H9 (cell line): ENCODE measurements at regions not wholly inside any gene's neighbourhood (a gene's known extent, or its start where the extent isn't known, plus 50 kb on each side); places are given as distances from the start of the nearest gene placed in this dataset.

Experiments used
- DNase-seq: peaks from one replicate; pipeline ENCODE4 v3.0.0-alpha.2; 2017
- H2AFZ ChIP-seq: one replicate; pipeline ENCODE4 v1.6.1; 2013; ENCODE audit warnings: mild to moderate bottlenecking, low read length, control low read depth, moderate library complexity
- H2AK5ac ChIP-seq: 2 replicates; pipeline ENCODE4 v1.6.1; 2013; ENCODE audit warnings: low read length, control low read depth, mixed read lengths; ENCODE audit not compliant: insufficient read length
- H2BK120ac ChIP-seq: one replicate; pipeline ENCODE4 v1.6.1; 2013; ENCODE audit warnings: low read depth, mild to moderate bottlenecking, low read length, control low read depth, inconsistent platforms; ENCODE audit not compliant: poor library complexity, severe bottlenecking
- H2BK12ac ChIP-seq: 2 replicates; pipeline ENCODE4 v1.6.1; 2013; ENCODE audit warnings: low read length, control low read depth, mixed read lengths, low read depth; ENCODE audit not compliant: insufficient read length
- H2BK15ac ChIP-seq: 2 replicates; pipeline ENCODE4 v1.6.1; 2013; ENCODE audit warnings: low read depth, low read length, control low read depth
- H2BK20ac ChIP-seq: one replicate; pipeline ENCODE4 v1.6.1; 2013; ENCODE audit warnings: low read depth, mild to moderate bottlenecking, low read length, control low read depth, inconsistent platforms; ENCODE audit not compliant: poor library complexity, severe bottlenecking
- H2BK5ac ChIP-seq: 2 replicates; pipeline ENCODE4 v1.6.1; 2013; ENCODE audit warnings: low read length, control low read depth, mixed read lengths; ENCODE audit not compliant: insufficient read length
- H3K14ac ChIP-seq: 2 replicates; pipeline ENCODE4 v1.6.1; 2013; ENCODE audit warnings: low read length, control low read depth; ENCODE audit not compliant: insufficient read depth
- H3K18ac ChIP-seq: 2 replicates; pipeline ENCODE4 v1.6.1; 2013; ENCODE audit warnings: low read depth, mild to moderate bottlenecking, mixed read lengths, low read length, control low read depth; ENCODE audit not compliant: insufficient read length
- H3K23ac ChIP-seq: 2 replicates; pipeline ENCODE4 v1.6.1; 2013; ENCODE audit warnings: low read length, control low read depth, mixed read lengths, low read depth; ENCODE audit not compliant: insufficient read length
- H3K23me2 ChIP-seq: 2 replicates; pipeline ENCODE4 v1.6.1; 2013; ENCODE audit warnings: low read depth, mild to moderate bottlenecking, mixed read lengths, low read length, control low read depth; ENCODE audit not compliant: insufficient read length, poor library complexity, severe bottlenecking
- H3K27ac ChIP-seq: 2 replicates; pipeline ENCODE4 v1.5.1; 2013; ENCODE audit warnings: low read length, control low read depth, mixed read lengths, low read depth; ENCODE audit not compliant: insufficient read length
- H3K27me3 ChIP-seq: 2 replicates; pipeline ENCODE4 v1.6.1; 2013; ENCODE audit warnings: low read length, control low read depth, inconsistent platforms; ENCODE audit not compliant: insufficient read depth
- H3K4ac ChIP-seq: 2 replicates; pipeline ENCODE4 v1.6.1; 2013; ENCODE audit warnings: low read depth, mild to moderate bottlenecking, control low read depth, inconsistent platforms, low read length, moderate library complexity
- H3K4me1 ChIP-seq: 2 replicates; pipeline ENCODE4 v1.6.1; 2013; ENCODE audit warnings: low read length, control low read depth, inconsistent platforms; ENCODE audit not compliant: insufficient read depth
- H3K4me2 ChIP-seq: 2 replicates; pipeline ENCODE4 v1.6.1; 2013; ENCODE audit warnings: low read length, control low read depth, mixed read lengths; ENCODE audit not compliant: insufficient read length, insufficient read depth
- H3K56ac ChIP-seq: 2 replicates; pipeline ENCODE4 v1.6.1; 2013; ENCODE audit warnings: low read depth, mild to moderate bottlenecking, mixed read lengths, low read length, control low read depth; ENCODE audit not compliant: insufficient read length
- H3K79me1 ChIP-seq: 2 replicates; pipeline ENCODE4 v1.6.1; 2013; ENCODE audit warnings: low read depth, mild to moderate bottlenecking, moderate library complexity, low read length, control low read depth, inconsistent platforms; ENCODE audit not compliant: insufficient read depth, poor library complexity, severe bottlenecking
- H3K79me2 ChIP-seq: 2 replicates; pipeline ENCODE4 v1.6.1; 2013; ENCODE audit warnings: low read length, control low read depth, inconsistent platforms; ENCODE audit not compliant: insufficient read depth
- H3K9ac ChIP-seq: 2 replicates; pipeline ENCODE4 v1.6.1; 2013; ENCODE audit warnings: low read length, control low read depth, mixed read lengths; ENCODE audit not compliant: insufficient read length; ENCODE audit errors: extremely low read depth
- H3K9me3 ChIP-seq: one replicate; pipeline ENCODE4 v1.6.1; 2013; ENCODE audit warnings: low read depth, low read length, inconsistent platforms; ENCODE audit not compliant: control insufficient read depth
- H3T11ph ChIP-seq: one replicate; pipeline ENCODE4 v1.6.1; 2013; ENCODE audit warnings: mild to moderate bottlenecking, low read length, control low read depth, inconsistent platforms
- H4K20me1 ChIP-seq: one replicate; pipeline ENCODE4 v1.6.1; 2013; ENCODE audit not compliant: control insufficient read depth, insufficient read length, insufficient read depth
- H4K5ac ChIP-seq: 2 replicates; pipeline ENCODE4 v1.6.1; 2013; ENCODE audit warnings: low read depth, mild to moderate bottlenecking, mixed read lengths, low read length, control low read depth; ENCODE audit not compliant: insufficient read length
- H4K8ac ChIP-seq: replicated peaks from 2 replicates; pipeline ENCODE4 v1.6.1; 2013; ENCODE audit warnings: low read length, control low read depth, mixed read lengths, low read depth; ENCODE audit not compliant: insufficient read length
- H4K91ac ChIP-seq: 2 replicates; pipeline ENCODE4 v1.6.1; 2013; ENCODE audit warnings: low read depth, mild to moderate bottlenecking, moderate library complexity, mixed read lengths, low read length, control low read depth; ENCODE audit not compliant: insufficient read length
- H3K27ac Mint-ChIP-seq, 3 experiments: 2 replicates in 2 of 3; 3 replicates in 1 of 3; pipeline ENCODE4 v1.8.0; 2020 to 2021; ENCODE audit warnings: mixed read lengths in 3 of 3, mild to moderate bottlenecking in 1 of 3, moderate library complexity in 1 of 3
- H3K27me3 Mint-ChIP-seq: 2 replicates; pipeline ENCODE4 v1.8.0; 2021; ENCODE audit warnings: low read depth, mild to moderate bottlenecking, moderate library complexity, mixed read lengths
- H3K36me3 Mint-ChIP-seq, 3 experiments: 2 replicates in 2 of 3; 3 replicates in 1 of 3; pipeline ENCODE4 v1.8.0; 2020 to 2021; ENCODE audit warnings: low read depth in 3 of 3, mixed read lengths in 3 of 3; ENCODE audit not compliant: insufficient read depth in 1 of 3
- H3K4me1 Mint-ChIP-seq, 2 experiments: 2 replicates each; pipeline ENCODE4 v1.8.0; 2020; ENCODE audit warnings: mixed read lengths in 2 of 2
- H3K4me3 Mint-ChIP-seq, 2 experiments: 2 replicates in 1 of 2; 3 replicates in 1 of 2; pipeline ENCODE4 v1.8.0; 2020 to 2021; ENCODE audit warnings: mild to moderate bottlenecking in 2 of 2, mixed read lengths in 2 of 2, moderate library complexity in 1 of 2
- H3K9me3 Mint-ChIP-seq, 2 experiments: 2 replicates in 1 of 2; 3 replicates in 1 of 2; pipeline ENCODE4 v1.8.0; 2020; ENCODE audit warnings: mild to moderate bottlenecking in 2 of 2, mixed read lengths in 2 of 2, moderate library complexity in 1 of 2
- CTCF ChIP-seq: fragments of 200-600 bp; sonication (generic); conservative IDR thresholded peaks from 3 replicates; pipeline ENCODE4 v1.8.0; 2021; ENCODE audit warnings: antibody characterized with exemption, mild to moderate bottlenecking
- WGBS: extraction: QIAGEN DNeasy Blood & Tissue Kit; methylation state at CpG from one replicate; pipeline ENCODE4 v1.1.7; 2013; ENCODE audit warnings: missing lambda C conversion rate, low lambda C conversion rate, mixed read lengths; ENCODE audit not compliant: insufficient read length; ENCODE audit errors: extremely low coverage; 5-methylcytosine and 5-hydroxymethylcytosine counted together

- Histone ChIP-seq H3K27ac (no peak overlapping the region), H3K79me1 (no peaks in the 10 kb centered on the region), H2AFZ (no peak overlapping the region), H2AK5ac (no peak overlapping the region), H3K79me2 (no peaks in the 10 kb centered on the region), H3K9ac (no peak overlapping the region), H3K4ac (no peak overlapping the region), H3K23me2 (no peaks in the 10 kb centered on the region), H3K23ac (no peak overlapping the region), H2BK20ac (no peak overlapping the region), H3K9me3 (no peaks in the 10 kb centered on the region), H2BK15ac (no peak overlapping the region), H3K18ac (no peak overlapping the region), H3K56ac (no peak overlapping the region), H4K8ac (no peak overlapping the region), H3K14ac (no peak overlapping the region), H4K20me1 (no peaks in the 10 kb centered on the region), H2BK5ac (no peak overlapping the region), H2BK120ac (no peak overlapping the region), H2BK12ac (no peak overlapping the region), H3K4me1 (no peaks in the 10 kb centered on the region), H3K27me3 (no peaks in the 10 kb centered on the region), H3T11ph (no peak overlapping the region), H3K4me2 (no peak overlapping the region), H4K91ac (no peak overlapping the region), H4K5ac (no peak overlapping the region)
- DNase-seq = no peak
- Mint-ChIP-seq H3K4me3 (no peak overlapping the region; a peak in 1 of 5 replicates), H3K27me3 (peaks cover 17% of the 10 kb centered on the region), H3K4me1 (peaks cover 4 to 9% of the 10 kb centered on the region in 2 experiments; a peak in 1 of 4 replicates), H3K9me3 (no peaks in the 10 kb centered on the region; a peak in 2 of 5 replicates), H3K36me3 (no peaks in the 10 kb centered on the region; a peak in 1 of 7 replicates), H3K27ac (peak overlapping the region in 1 of 3 experiments; percentile 37; a peak in 2 of 7 replicates)
- WGBS = no CpG with 5 or more reads among the region's 23 CpGs
- TF ChIP-seq CTCF = no peak
Observed at GRCh38 chr22:48440673-48441552, 1386.8 kb downstream of the BRD1 start.
